Mesothelial cell of epicardium (in vitro differentiated cells): ENCODE measurements at regions not wholly inside any gene's neighbourhood (a gene's known extent, or its start where the extent isn't known, plus 50 kb on each side); places are given as distances from the start of the nearest gene placed in this dataset.

Experiments used
- DNase-seq, 2 experiments: peaks; one replicate each; pipeline ENCODE4 v3.0.0; 2021; ENCODE audit warnings: low spot score in 2 of 2; ENCODE audit not compliant: unreplicated experiment in 2 of 2
- H3K27ac Mint-ChIP-seq: 2 replicates; pipeline ENCODE4 v1.8.0; 2021; ENCODE audit warnings: mixed read lengths
- H3K27me3 Mint-ChIP-seq: 2 replicates; pipeline ENCODE4 v1.8.0; 2021; ENCODE audit warnings: low read depth, mixed read lengths
- H3K36me3 Mint-ChIP-seq: 2 replicates; pipeline ENCODE4 v1.8.0; 2021; ENCODE audit warnings: mixed read lengths
- H3K4me1 Mint-ChIP-seq: 2 replicates; pipeline ENCODE4 v1.8.0; 2021; ENCODE audit warnings: mixed read lengths
- H3K4me3 Mint-ChIP-seq: 2 replicates; pipeline ENCODE4 v1.8.0; 2021; ENCODE audit warnings: mild to moderate bottlenecking, moderate library complexity, mixed read lengths
- H3K9me3 Mint-ChIP-seq: 2 replicates; pipeline ENCODE4 v1.8.0; 2021; ENCODE audit warnings: mixed read lengths
- TF ChIP-seq, protein P1 (sequence below): fragments of 200-600 bp; sonication (generic); IDR thresholded peaks from one replicate; pipeline ENCODE4 v1.5.0; 2021; ENCODE audit warnings: antibody characterized with exemption; ENCODE audit not compliant: unreplicated experiment

DNA sequence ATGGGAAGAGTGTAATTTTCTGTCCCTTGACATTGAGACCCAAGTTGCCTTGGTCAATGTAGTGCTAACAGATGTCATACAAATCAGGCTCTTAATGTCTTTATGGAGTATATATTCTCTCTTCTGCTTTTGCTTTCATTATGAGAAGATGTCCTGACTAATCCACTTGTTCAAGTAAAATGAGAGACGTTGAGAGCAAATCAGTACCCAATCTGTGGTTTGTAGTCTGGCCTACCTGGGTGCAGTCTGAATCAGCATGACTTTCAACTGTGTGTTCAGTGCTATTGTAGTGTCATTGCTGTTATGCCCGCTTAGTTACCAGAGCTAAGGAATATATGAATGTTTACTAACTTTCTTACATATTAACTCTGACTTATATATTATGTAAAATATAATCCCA is 612.4 kb downstream of the ANKRD7 start:
- H3K4me3 Mint-ChIP-seq = no peak overlapping the region
- no peaks in the 10 kb centered on the region for H3K27me3 Mint-ChIP-seq
- H3K36me3 Mint-ChIP-seq = peaks cover 2% of the 10 kb centered on the region
- peaks cover 23% of the 10 kb centered on the region for H3K9me3 Mint-ChIP-seq
- no peaks in the 10 kb centered on the region for H3K4me1 Mint-ChIP-seq
- no peak overlapping the region for H3K27ac Mint-ChIP-seq
- TF ChIP-seq, protein P1, sequence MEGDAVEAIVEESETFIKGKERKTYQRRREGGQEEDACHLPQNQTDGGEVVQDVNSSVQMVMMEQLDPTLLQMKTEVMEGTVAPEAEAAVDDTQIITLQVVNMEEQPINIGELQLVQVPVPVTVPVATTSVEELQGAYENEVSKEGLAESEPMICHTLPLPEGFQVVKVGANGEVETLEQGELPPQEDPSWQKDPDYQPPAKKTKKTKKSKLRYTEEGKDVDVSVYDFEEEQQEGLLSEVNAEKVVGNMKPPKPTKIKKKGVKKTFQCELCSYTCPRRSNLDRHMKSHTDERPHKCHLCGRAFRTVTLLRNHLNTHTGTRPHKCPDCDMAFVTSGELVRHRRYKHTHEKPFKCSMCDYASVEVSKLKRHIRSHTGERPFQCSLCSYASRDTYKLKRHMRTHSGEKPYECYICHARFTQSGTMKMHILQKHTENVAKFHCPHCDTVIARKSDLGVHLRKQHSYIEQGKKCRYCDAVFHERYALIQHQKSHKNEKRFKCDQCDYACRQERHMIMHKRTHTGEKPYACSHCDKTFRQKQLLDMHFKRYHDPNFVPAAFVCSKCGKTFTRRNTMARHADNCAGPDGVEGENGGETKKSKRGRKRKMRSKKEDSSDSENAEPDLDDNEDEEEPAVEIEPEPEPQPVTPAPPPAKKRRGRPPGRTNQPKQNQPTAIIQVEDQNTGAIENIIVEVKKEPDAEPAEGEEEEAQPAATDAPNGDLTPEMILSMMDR = no peak
- no peak for DNase-seq

DNA sequence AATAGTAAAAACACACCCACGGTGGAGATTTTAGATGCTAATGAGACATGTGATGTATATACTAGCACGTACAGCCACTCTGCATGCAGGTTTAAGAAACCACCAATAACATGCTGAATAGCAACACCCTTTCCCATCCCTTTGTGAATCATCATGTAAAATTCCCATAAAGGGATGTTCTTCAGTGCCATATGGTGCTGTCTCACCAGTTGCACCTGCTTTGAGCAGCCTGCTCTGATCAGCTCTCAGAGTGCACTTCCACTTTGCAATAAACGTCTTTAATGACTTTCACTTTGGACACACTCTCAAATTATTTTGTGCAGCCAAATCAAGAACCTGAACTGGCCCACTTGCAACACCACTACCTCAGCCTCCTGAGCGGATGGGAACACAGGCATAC is 615.0 kb downstream of the ANKRD7 start:
- Mint-ChIP-seq H3K4me3 (no peak overlapping the region), H3K27ac (no peak overlapping the region), H3K9me3 (peaks cover 10% of the 10 kb centered on the region), H3K27me3 (no peaks in the 10 kb centered on the region), H3K36me3 (no peaks in the 10 kb centered on the region), H3K4me1 (no peaks in the 10 kb centered on the region)
- TF ChIP-seq, protein P1 = no peak
- DNase-seq = no peak

- no peak overlapping the region for H3K27ac Mint-ChIP-seq
- H3K9me3 Mint-ChIP-seq = peaks cover 10% of the 10 kb centered on the region
- H3K4me1 Mint-ChIP-seq = no peaks in the 10 kb centered on the region
- TF ChIP-seq, protein P1 = no peak
- H3K4me3 Mint-ChIP-seq = no peak overlapping the region
- H3K36me3 Mint-ChIP-seq = no peaks in the 10 kb centered on the region
- no peaks in the 10 kb centered on the region for H3K27me3 Mint-ChIP-seq
- DNase-seq = no peak
These were observed 619.0 kb downstream of the ANKRD7 start for GRCh38 chr7:118843456-118843855.

GRCh38 chr7:118844748-118845147 is 620.2 kb downstream of the ANKRD7 start:
- no peaks in the 10 kb centered on the region for H3K27me3 Mint-ChIP-seq
- DNase-seq = no peak
- TF ChIP-seq, protein P1 = no peak
- peaks cover 10% of the 10 kb centered on the region for H3K9me3 Mint-ChIP-seq
- no peaks in the 10 kb centered on the region for H3K4me1 Mint-ChIP-seq
- no peak overlapping the region for H3K27ac Mint-ChIP-seq
- H3K4me3 Mint-ChIP-seq = no peak overlapping the region
- no peaks in the 10 kb centered on the region for H3K36me3 Mint-ChIP-seq

- Mint-ChIP-seq H3K27ac (no peak overlapping the region), H3K9me3 (peaks cover 6% of the 10 kb centered on the region), H3K4me3 (no peak overlapping the region), H3K36me3 (no peaks in the 10 kb centered on the region), H3K27me3 (no peaks in the 10 kb centered on the region), H3K4me1 (no peaks in the 10 kb centered on the region)
- TF ChIP-seq, protein P1 = no peak
- DNase-seq = no peak
These were observed 621.3 kb downstream of the ANKRD7 start for GRCh38 chr7:118845791-118846190.

DNA sequence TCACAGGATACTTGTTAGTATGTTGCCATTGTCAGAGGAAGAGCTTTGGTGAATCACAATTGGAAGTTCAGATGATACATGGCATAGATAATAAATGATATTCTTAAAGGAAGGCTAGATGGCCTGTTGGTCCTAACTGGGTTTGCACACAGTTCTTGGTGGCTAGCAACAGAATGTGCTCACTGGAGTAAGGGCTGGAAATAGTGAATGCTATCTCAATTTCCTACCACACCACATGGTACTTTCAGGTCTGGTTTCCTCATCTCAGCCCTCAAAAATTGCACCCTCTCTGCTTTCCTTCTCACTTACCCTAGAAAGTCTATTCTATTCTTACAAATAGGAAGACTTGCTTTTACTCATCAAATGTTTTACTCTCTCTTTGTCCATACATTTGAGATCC is 622.5 kb downstream of the ANKRD7 start:
- TF ChIP-seq, protein P1 = no peak
- no peaks in the 10 kb centered on the region for H3K36me3 Mint-ChIP-seq
- no peak overlapping the region for H3K4me3 Mint-ChIP-seq
- no peaks in the 10 kb centered on the region for H3K4me1 Mint-ChIP-seq
- H3K27me3 Mint-ChIP-seq = no peaks in the 10 kb centered on the region
- no peak overlapping the region for H3K27ac Mint-ChIP-seq
- no peaks in the 10 kb centered on the region for H3K9me3 Mint-ChIP-seq
- DNase-seq = no peak
